WTC11 (cell line): ENCODE measurements at regions not wholly inside any gene's neighbourhood (a gene's known extent, or its start where the extent isn't known, plus 50 kb on each side); places are given as distances from the start of the nearest gene placed in this dataset.

ENCODE experiments used
- ATAC-seq: fragments of 200-7000 bp; cut with Tn5 transposase; 2 replicates; pipeline ENCODE4 v1.10.0; 2021; ENCODE audit warnings: mild to moderate bottlenecking, moderate library complexity
- CTCF ChIA-PET: fragments of 300-600 bp; sonication (Branson Sonifier 250); formaldehyde crosslinking; loops from one replicate; lab custom pipeline; 2021; ENCODE audit warnings: antibody characterized with exemption; lab: Charles Lee
- POLR2A ChIA-PET: fragments of 350-600 bp; sonication (Branson Sonifier 250); formaldehyde crosslinking; loops from one replicate; lab custom pipeline; 2021; ENCODE audit warnings: antibody characterized with exemption; lab: Charles Lee
- DNase-seq: peaks from one replicate; pipeline ENCODE4 v3.0.0; 2021; ENCODE audit warnings: low spot score
- H3K27ac Mint-ChIP-seq: 2 replicates; pipeline ENCODE4 v1.8.0; 2021; ENCODE audit warnings: mixed read lengths
- H3K27me3 Mint-ChIP-seq: 2 replicates; pipeline ENCODE4 v1.8.0; 2021; ENCODE audit warnings: low read depth, mild to moderate bottlenecking, moderate library complexity, mixed read lengths
- H3K36me3 Mint-ChIP-seq: 2 replicates; pipeline ENCODE4 v1.8.0; 2021; ENCODE audit warnings: mixed read lengths
- H3K4me1 Mint-ChIP-seq: 2 replicates; pipeline ENCODE4 v1.8.0; 2022; ENCODE audit warnings: mixed read lengths
- H3K4me3 Mint-ChIP-seq: 2 replicates; pipeline ENCODE4 v1.8.0; 2021; ENCODE audit warnings: mild to moderate bottlenecking, moderate library complexity, mixed read lengths
- H3K9me3 Mint-ChIP-seq: 2 replicates; pipeline ENCODE4 v1.8.0; 2021; ENCODE audit warnings: mixed read lengths
- CBFB ChIP-seq: sonication (generic); formaldehyde crosslinking; IDR thresholded peaks from 2 replicates; pipeline ENCODE4 v1.8.1; 2022; ENCODE audit warnings: mild to moderate bottlenecking, low read depth, missing genetic modification reagents
- CREB1 ChIP-seq: sonication (generic); formaldehyde crosslinking; IDR thresholded peaks from 2 replicates; pipeline ENCODE4 v1.8.0; 2023; ENCODE audit warnings: mild to moderate bottlenecking, missing genetic modification reagents
- ELF4 ChIP-seq: sonication (generic); formaldehyde crosslinking; IDR thresholded peaks from 2 replicates; pipeline ENCODE4 v1.8.1; 2022; ENCODE audit warnings: low read depth, mild to moderate bottlenecking, moderate library complexity, missing genetic modification reagents
- ESRRA ChIP-seq: sonication (generic); formaldehyde crosslinking; IDR thresholded peaks from 2 replicates; pipeline ENCODE4 v1.8.1; 2022; ENCODE audit warnings: mild to moderate bottlenecking, missing genetic modification reagents, borderline replicate concordance
- FOXP1 ChIP-seq: sonication (generic); formaldehyde crosslinking; IDR thresholded peaks from 2 replicates; pipeline ENCODE4 v1.8.0; 2022; ENCODE audit warnings: missing genetic modification reagents, mild to moderate bottlenecking, moderate library complexity, borderline replicate concordance
- GTF2I ChIP-seq: fragments of 250-450 bp; sonication (Bioruptor Pico); conservative IDR thresholded peaks from 2 replicates; pipeline ENCODE4 v1.4.0; 2021; ENCODE audit warnings: mild to moderate bottlenecking
- JUN ChIP-seq: sonication (generic); formaldehyde crosslinking; IDR thresholded peaks from 2 replicates; pipeline ENCODE4 v1.8.0; 2023; ENCODE audit warnings: mild to moderate bottlenecking, missing genetic modification reagents
- NFATC4 ChIP-seq: fragments of 250-450 bp; sonication (Bioruptor Pico); IDR thresholded peaks from 2 replicates; pipeline ENCODE4 v1.9.0; 2021; ENCODE audit warnings: mild to moderate bottlenecking
- NFE2L1 ChIP-seq: sonication (generic); formaldehyde crosslinking; IDR thresholded peaks from 2 replicates; pipeline ENCODE4 v1.8.1; 2023; ENCODE audit warnings: missing genetic modification reagents
- NFYB ChIP-seq: sonication (generic); formaldehyde crosslinking; conservative IDR thresholded peaks from 2 replicates; pipeline ENCODE4 v1.8.0; 2022; ENCODE audit warnings: low read depth, missing genetic modification reagents
- NR1H2 ChIP-seq: sonication (generic); formaldehyde crosslinking; IDR thresholded peaks from 2 replicates; pipeline ENCODE4 v1.9.0; 2021; ENCODE audit warnings: mild to moderate bottlenecking, moderate library complexity, missing genetic modification reagents
- OVOL2 ChIP-seq: fragments of 250-450 bp; sonication (Bioruptor Pico); IDR thresholded peaks from 2 replicates; pipeline ENCODE4 v1.9.0; 2021; ENCODE audit warnings: mild to moderate bottlenecking, borderline replicate concordance
- PRRX2 ChIP-seq: fragments of 250-450 bp; sonication (Bioruptor Pico); IDR thresholded peaks from 2 replicates; pipeline ENCODE4 v1.8.0; 2021; ENCODE audit warnings: mild to moderate bottlenecking
- TEAD1 ChIP-seq: sonication (generic); formaldehyde crosslinking; IDR thresholded peaks from 2 replicates; pipeline ENCODE4 v1.8.0; 2022; ENCODE audit warnings: mild to moderate bottlenecking, missing genetic modification reagents
- TF ChIP-seq, protein P1 (sequence below): sonication (generic); formaldehyde crosslinking; IDR thresholded peaks from 2 replicates; pipeline ENCODE4 v1.8.1; 2023; ENCODE audit warnings: mild to moderate bottlenecking, missing genetic modification reagents, moderate library complexity
- TF ChIP-seq, protein P2 (sequence below): fragments of 250-450 bp; sonication (Bioruptor Pico); conservative IDR thresholded peaks from 2 replicates; pipeline ENCODE4 v1.9.0; 2021; ENCODE audit warnings: mild to moderate bottlenecking
- TF ChIP-seq, protein P3 (sequence below): fragments of 250-450 bp; sonication (Bioruptor Pico); IDR thresholded peaks from 2 replicates; pipeline ENCODE4 v1.8.0; 2021; ENCODE audit warnings: mild to moderate bottlenecking
- TF ChIP-seq, protein P4 (sequence below): sonication (generic); formaldehyde crosslinking; IDR thresholded peaks from 2 replicates; pipeline ENCODE4 v1.8.1; 2022; ENCODE audit warnings: low read depth, mild to moderate bottlenecking, moderate library complexity, missing genetic modification reagents, borderline replicate concordance
- TF ChIP-seq, protein P5 (sequence below): sonication (generic); formaldehyde crosslinking; IDR thresholded peaks from 2 replicates; pipeline ENCODE4 v1.8.0; 2022; ENCODE audit warnings: missing genetic modification reagents

DNA sequence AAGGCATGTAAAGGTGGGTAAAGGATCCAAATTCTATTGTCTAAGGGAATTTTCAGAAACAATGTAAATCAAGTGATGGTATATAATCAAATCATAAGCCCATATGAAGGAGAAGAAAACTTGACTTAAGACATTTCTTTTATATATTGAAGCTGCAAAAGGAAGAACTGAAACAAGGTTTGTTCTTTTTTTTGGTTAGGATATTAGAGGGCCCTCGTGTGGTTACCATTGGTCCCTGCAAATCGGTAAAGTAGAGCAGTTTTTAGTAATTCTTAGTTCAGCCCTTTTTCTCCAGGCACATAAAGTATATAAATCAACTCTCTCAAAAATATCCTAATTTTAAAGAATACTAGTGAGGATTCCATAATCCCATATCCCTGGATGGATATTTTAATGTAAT, 105.6 kb upstream of the STK17B start (continued):
- TF ChIP-seq, protein P1, sequence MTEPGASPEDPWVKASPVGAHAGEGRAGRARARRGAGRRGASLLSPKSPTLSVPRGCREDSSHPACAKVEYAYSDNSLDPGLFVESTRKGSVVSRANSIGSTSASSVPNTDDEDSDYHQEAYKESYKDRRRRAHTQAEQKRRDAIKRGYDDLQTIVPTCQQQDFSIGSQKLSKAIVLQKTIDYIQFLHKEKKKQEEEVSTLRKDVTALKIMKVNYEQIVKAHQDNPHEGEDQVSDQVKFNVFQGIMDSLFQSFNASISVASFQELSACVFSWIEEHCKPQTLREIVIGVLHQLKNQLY (CRISPR knock-in tag) = no peak
- no peak for TF ChIP-seq JUN
- TF ChIP-seq NFYB = no peak
- TF ChIP-seq, all 79 proteins: peak for 0

DNA sequence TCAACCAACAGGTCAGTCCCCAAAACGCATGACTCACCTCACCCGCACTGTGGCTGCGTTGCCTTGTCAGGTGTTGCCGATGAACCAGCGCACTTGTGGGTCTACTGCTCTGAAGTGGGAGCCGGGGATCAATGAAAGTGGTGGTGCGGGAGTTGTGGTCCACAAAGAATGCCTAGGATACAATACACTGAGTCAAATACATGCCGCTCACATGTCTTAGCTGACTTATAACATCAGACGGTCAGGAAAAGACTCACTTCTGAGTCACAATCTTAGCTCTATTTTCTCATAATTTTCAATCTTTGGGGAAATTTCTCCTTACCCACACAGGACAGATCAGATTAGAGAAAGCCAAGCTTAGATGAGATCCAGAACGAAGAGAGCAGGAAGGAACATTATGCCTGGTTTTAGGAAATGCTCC, 107.1 kb upstream of the STK17B start:
- POLR2A ChIA-PET = no interaction called here
- DNase-seq = no peak
- peaks cover 11% of the 10 kb centered on the region for H3K9me3 Mint-ChIP-seq
- CTCF ChIA-PET = interaction anchor here (1.3 to 1.4 kb wide), 2 partner anchors 200 to 210 kb away, joined by 4 to 8 read pairs; partner anchors contain the start of gene DNAH7
- peaks cover 15% of the 10 kb centered on the region for H3K4me1 Mint-ChIP-seq
- no peaks in the 10 kb centered on the region for H3K27me3 Mint-ChIP-seq
- H3K36me3 Mint-ChIP-seq = peaks cover 12% of the 10 kb centered on the region
- H3K27ac Mint-ChIP-seq = no peak overlapping the region
- TF ChIP-seq, protein P2, sequence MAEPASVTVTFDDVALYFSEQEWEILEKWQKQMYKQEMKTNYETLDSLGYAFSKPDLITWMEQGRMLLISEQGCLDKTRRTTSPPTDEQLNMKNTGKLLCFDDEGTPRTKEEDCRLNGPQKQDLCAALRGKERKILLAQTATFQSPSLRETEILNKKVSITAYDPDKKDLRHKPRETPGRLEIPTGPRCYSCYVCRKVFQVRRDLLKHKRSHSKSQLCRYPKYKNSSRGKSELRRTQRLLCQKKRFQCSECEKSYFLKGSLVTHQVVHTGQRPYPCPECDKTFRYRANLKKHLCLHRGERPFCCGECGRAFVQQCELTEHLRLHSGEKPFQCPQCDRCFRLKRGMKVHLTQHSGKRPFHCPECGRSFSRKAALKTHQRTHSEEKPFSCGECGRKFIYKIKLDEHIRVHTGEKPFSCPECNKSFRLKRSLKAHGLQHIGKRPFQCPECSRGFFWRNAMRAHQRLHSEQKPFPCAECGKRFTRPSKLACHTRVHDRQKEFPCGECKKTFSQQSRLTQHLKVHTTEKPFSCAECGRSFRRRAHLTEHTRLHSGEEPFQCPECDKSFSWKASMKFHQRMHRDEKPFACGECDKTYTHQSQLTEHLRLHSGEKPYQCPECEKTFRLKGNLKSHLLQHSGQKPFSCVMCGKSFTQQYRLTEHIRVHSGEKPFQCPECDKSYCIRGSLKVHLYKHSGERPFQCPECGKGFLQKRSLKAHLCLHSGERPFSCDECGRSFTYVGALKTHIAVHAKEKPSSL (CRISPR knock-in tag) = no peak
- TF ChIP-seq OVOL2 (no peak), CBFB (CRISPR knock-in tag) (no peak), ELF4 (no peak), NR1H2 (CRISPR knock-in tag) (no peak), GTF2I (CRISPR knock-in tag) (no peak), NFATC4 (no peak), TEAD1 (no peak), CREB1 (CRISPR knock-in tag) (no peak), ESRRA (CRISPR knock-in tag) (no peak), PRRX2 (CRISPR knock-in tag) (no peak), JUN (no peak), NFE2L1 (CRISPR knock-in tag) (no peak), FOXP1 (CRISPR knock-in tag) (no peak)
- TF ChIP-seq, protein P3, sequence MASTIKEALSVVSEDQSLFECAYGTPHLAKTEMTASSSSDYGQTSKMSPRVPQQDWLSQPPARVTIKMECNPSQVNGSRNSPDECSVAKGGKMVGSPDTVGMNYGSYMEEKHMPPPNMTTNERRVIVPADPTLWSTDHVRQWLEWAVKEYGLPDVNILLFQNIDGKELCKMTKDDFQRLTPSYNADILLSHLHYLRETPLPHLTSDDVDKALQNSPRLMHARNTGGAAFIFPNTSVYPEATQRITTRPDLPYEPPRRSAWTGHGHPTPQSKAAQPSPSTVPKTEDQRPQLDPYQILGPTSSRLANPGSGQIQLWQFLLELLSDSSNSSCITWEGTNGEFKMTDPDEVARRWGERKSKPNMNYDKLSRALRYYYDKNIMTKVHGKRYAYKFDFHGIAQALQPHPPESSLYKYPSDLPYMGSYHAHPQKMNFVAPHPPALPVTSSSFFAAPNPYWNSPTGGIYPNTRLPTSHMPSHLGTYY = no peak
- TF ChIP-seq, protein P4, sequence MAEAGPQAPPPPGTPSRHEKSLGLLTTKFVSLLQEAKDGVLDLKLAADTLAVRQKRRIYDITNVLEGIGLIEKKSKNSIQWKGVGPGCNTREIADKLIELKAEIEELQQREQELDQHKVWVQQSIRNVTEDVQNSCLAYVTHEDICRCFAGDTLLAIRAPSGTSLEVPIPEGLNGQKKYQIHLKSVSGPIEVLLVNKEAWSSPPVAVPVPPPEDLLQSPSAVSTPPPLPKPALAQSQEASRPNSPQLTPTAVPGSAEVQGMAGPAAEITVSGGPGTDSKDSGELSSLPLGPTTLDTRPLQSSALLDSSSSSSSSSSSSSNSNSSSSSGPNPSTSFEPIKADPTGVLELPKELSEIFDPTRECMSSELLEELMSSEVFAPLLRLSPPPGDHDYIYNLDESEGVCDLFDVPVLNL (CRISPR knock-in tag) = no peak
- TF ChIP-seq, protein P5, sequence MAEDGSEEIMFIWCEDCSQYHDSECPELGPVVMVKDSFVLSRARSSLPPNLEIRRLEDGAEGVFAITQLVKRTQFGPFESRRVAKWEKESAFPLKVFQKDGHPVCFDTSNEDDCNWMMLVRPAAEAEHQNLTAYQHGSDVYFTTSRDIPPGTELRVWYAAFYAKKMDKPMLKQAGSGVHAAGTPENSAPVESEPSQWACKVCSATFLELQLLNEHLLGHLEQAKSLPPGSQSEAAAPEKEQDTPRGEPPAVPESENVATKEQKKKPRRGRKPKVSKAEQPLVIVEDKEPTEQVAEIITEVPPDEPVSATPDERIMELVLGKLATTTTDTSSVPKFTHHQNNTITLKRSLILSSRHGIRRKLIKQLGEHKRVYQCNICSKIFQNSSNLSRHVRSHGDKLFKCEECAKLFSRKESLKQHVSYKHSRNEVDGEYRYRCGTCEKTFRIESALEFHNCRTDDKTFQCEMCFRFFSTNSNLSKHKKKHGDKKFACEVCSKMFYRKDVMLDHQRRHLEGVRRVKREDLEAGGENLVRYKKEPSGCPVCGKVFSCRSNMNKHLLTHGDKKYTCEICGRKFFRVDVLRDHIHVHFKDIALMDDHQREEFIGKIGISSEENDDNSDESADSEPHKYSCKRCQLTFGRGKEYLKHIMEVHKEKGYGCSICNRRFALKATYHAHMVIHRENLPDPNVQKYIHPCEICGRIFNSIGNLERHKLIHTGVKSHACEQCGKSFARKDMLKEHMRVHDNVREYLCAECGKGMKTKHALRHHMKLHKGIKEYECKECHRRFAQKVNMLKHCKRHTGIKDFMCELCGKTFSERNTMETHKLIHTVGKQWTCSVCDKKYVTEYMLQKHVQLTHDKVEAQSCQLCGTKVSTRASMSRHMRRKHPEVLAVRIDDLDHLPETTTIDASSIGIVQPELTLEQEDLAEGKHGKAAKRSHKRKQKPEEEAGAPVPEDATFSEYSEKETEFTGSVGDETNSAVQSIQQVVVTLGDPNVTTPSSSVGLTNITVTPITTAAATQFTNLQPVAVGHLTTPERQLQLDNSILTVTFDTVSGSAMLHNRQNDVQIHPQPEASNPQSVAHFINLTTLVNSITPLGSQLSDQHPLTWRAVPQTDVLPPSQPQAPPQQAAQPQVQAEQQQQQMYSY (CRISPR knock-in tag) = no peak
- TF ChIP-seq, protein P1 (CRISPR knock-in tag) = no peak
- H3K4me3 Mint-ChIP-seq = no peak overlapping the region
- ATAC-seq = no peak
